T1000 (cell line): ENCODE measurements at regions not wholly inside any gene's neighbourhood (a gene's known extent, or its start where the extent isn't known, plus 50 kb on each side); places are given as distances from the start of the nearest gene placed in this dataset.

ENCODE experiments used
- DNase-seq: peaks from one replicate; lab custom pipeline; 2025; ENCODE audit warnings: mixed read lengths; lab: John Stamatoyannopoulos, UW

GRCh38 chr17:77725846-77726245, 232.7 kb upstream of the TNRC6C start:
- DNase-seq = no peak

GRCh38 chr17:77726549-77727006, 231.9 kb upstream of the TNRC6C start:
- no peak for DNase-seq

DNA sequence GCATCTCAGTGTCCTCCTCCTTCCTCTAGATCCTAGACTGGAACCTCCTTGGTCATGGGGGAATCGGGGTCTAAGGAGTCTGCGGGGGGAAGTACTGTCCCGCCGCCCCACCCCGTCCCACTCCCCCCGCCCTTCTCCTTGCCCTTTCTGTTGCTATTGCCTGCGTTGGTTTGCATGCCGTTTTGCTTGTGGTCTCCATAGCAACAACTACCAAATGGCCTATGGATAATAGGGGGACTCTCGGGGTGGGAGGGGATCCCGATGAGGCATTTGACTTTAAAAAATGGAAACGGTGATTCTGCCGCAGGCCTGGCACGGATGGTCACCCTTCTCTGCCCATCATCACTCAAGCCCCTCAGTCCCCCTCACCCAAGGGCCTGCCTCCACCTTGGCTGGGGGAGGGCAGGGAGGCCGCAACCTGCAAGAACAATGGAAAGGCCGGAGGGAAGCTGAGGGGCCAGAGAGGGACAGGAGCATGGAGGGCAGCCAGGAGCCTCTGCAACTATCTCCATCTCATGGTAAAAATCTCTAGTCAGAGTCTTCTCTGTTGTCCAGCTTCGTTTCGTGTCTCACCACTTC, 231.4 kb upstream of the TNRC6C start:
- no peak for DNase-seq

DNA sequence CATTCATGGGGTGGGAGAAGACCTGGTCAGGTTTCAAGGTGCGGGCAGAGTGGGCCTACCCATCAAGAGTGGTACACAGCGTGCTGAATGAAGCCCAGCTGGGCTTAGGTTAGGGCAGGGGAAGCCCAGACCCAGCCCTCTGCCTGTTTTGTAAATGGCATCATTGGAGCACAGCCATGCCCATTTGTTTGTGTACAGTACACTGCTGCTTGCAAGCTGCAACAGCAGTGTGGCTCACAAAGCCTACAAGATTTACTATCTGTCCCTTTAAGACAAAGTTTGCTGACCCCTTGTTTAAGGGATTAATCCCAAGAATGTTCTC, 230.1 kb upstream of the TNRC6C start:
- no peak for DNase-seq

- DNase-seq = no peak
Measured at GRCh38 chr17:77728871-77729270, 229.6 kb upstream of the TNRC6C start.

DNA sequence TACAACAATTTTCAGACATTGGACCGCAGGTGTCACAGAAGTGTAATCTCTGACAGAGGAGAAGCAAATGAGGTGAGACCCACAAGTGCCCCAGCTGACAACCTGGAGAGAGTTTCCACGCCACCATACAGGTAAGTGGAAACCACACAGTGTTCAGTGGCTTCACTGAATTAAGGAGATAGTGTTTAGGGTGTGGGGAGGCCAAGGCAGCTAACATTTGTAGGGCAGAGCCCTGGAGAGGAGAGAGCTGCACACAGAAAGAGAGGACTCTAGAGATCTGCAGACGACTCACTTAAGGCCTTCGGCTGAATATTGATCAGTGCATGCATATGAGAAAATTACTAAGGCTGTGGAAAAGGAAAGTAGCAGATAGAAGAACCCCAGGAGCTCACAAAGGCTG, 228.9 kb upstream of the TNRC6C start:
- no peak for DNase-seq

- DNase-seq = no peak
Measured at GRCh38 chr17:77730376-77730775, 228.1 kb upstream of the TNRC6C start.

- no peak for DNase-seq
Measured at GRCh38 chr17:77733576-77734296, 224.8 kb upstream of the TNRC6C start.

GRCh38 chr17:77734371-77735080, 224.0 kb upstream of the TNRC6C start:
- DNase-seq = no peak

DNA sequence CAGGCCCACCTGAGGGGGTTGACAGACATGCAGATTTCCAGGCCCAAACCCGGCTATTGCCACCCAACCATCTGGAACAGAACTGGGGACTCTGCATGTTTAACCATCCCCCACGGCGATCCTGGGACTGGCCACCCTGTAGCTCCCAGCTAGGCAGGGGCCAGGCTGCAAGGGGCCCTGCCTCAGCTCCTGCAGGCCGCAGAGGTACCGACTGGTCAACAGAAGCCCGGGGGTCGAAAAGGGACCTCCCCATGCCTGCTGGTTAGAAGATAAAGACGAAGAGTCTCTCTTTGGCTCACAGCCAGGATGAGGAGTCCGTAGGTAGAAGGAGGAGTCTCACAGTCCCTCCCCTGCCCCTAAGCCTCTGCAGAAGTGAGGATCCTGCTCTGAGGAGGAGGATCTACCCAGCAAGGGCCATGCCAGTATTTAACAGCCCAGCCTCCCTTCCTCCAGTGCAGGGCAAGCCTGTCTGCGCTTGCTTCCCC, 223.4 kb upstream of the TNRC6C start:
- DNase-seq = no peak

DNA sequence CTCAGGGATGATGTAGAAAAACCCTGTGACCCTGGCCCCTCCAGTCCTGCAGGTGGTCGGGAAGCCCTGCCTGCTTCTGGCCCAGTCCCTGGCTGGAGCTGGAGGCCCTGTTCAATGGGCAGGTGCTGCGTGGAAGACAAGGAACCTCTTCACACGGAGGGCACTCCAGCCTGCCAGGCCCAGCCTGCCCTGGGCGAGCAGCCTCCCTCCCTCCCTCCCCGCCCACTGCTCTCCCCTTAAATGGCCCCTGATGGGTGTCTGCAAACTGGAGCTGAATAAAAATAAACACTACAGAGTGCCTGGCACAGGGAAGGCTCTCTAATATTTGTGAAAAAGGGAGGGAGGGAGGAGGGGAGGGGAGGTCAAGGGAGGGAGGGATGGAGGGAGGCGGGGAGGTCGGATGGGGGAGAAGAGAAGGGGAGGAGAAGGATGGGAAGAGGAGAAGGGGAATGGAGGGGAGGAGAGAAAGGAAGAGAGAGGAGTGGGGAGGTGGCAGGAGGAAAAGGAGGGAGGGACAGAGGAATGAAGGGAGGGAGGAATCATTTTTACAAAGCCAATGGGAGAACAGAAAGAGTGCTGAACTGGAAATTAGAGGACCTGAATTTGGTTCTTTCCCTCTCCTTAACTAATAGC, 222.8 kb upstream of the TNRC6C start:
- no peak for DNase-seq

- no peak for DNase-seq
Measured at GRCh38 chr17:77736199-77736585, 222.3 kb upstream of the TNRC6C start.

DNA sequence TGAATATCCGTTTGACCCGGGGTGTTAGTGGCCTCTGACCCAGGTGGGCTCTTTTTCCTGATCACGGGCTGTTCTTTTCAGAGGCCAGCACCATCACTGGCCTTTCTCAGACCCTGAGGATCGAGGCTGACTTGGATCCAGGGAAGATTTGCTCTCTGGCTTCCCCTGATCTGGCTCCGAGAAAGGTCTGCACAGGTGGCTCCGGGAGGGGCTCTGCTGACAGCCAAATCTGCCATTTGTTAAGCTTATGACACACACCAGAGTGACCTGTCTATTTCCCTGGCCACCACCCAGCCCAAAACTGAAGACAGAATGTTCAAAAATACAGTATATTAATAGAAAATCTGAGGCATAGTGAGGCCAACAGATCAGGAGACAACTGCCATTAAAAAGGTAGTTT, 221.8 kb upstream of the TNRC6C start:
- DNase-seq = no peak

DNA sequence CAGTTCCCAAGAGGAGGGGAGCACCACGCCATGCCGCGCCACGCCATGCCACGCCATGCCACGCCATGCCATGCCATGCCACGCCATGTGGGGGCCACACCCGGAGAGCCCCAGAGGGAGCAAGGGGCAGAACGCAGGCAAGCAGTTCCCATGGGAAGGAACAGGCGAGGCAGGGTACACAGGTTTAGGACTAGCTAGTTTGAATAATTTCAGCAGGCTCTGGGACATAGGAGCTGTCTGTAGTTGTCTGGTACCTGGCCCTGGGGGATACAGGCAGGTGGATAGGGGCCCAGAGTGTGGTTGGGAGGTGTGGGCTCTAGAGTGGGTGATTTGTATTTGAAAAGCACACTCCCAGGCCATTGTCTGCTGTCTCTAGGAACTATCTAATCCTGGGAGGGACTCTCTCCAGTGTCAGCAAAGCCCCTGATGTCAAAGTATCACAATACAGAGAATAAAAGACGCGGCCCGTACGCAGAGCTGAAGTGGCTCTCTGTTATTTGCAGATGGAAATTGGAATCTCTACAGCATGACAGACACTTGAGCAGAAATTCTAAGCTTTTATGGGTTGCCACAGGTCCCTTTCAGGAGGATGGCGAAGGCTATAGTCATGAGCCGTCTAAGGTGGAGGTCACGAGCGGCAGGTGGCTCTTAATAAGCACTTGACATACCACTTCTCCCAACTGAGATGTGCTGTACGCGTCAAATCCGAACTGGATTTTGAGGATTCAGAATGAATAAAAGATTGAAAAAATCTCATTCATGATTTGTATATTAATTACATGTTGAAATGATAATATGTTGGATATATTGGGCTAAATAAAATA, 220.8 kb upstream of the TNRC6C start:
- DNase-seq = no peak

GRCh38 chr17:77738751-77739531, 219.6 kb upstream of the TNRC6C start:
- no peak for DNase-seq

DNA sequence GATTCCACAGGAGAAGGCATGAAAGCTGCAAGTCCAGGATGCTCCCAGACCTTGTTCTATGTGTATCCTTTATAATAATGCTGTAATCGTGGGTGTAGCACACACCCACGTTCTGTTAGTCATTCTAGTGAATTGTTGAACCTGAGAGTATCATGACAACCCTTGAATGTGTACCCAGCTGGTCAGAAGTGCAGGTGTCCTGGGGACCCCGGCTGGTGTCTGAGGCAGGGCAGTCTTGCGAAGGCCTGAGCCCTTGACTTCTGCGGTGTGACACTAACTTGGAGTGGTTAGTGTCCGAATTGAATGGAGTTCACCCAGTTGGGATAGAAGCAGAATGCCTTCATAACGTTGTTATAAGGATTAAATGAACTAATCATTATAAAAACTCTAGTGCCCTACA, 218.0 kb upstream of the TNRC6C start:
- no peak for DNase-seq

DNA sequence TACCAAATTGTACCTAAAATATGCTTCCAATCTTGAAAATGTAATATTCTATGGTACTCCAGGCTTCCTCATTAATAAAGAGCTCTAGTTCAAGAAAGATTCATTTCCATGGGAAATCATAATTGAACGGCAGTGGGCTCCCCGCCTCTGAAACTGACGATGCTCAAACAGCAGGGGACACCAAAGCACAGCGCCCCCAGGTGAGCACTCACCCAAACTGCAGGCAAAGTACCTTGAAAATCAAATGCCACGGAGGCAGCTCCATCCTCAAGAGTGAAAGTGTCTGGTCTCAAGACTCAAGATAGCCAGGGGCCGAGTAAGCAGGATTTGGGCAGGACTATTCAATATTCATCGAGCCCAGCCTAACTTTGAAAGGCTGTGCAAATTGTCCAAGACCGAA, 217.4 kb upstream of the TNRC6C start:
- DNase-seq = no peak

- DNase-seq = no peak
Measured at GRCh38 chr17:77742579-77742978, 215.9 kb upstream of the TNRC6C start.

GRCh38 chr17:77744066-77744988, 214.2 kb upstream of the TNRC6C start:
- DNase-seq = no peak

DNA sequence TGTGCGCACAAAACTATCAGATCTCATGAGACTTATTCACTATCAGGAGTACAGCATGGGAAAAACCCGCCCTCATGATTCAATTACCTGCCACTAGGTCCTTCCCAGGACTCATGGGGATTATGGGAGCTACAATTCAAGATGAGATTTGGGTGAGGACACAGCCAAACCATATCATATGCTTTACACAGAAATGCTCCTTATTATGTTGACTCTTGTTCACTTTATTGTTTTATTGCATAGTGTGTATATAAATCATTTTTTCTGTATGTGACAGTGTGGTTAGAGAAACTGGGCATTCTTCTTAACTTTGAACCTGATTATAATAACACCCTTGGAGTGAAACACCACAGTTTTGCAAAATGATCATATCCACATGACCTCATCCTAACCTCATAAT, 212.8 kb upstream of the TNRC6C start:
- no peak for DNase-seq
